Endothelial cell of umbilical vein (primary cell): ENCODE measurements at regions not wholly inside any gene's neighbourhood (a gene's known extent, or its start where the extent isn't known, plus 50 kb on each side); places are given as distances from the start of the nearest gene placed in this dataset.

Experiments used
- BruUV-seq: library from RNA; stranded (reverse); fragments of 400-500 nt; replicated peaks from 2 replicates; lab custom pipeline; 2021; lab: Mats Ljungman, UMichigan
- CTCF ChIA-PET: fragments of 300-600, 350-600 bp; sonication (Branson Sonifier 250); formaldehyde crosslinking; loops from one replicate; lab custom pipeline; 2021; ENCODE audit warnings: antibody characterized with exemption, inconsistent platforms; lab: Charles Lee
- POLR2A ChIA-PET: fragments of 300-600, 350-600 bp; sonication (Branson Sonifier 250); formaldehyde crosslinking; loops from one replicate; lab custom pipeline; 2021; ENCODE audit warnings: antibody characterized with exemption, inconsistent platforms; lab: Charles Lee
- DNase-seq: peaks from one replicate; pipeline ENCODE4 v3.0.0-alpha.2; 2011; ENCODE audit warnings: low read depth, low spot score
- FAIRE-seq: peaks from 2 replicates; lab custom pipeline; 2011; peaks lifted over from hg19 to GRCh38; lab: Jason Lieb, UNC
- H2AFZ ChIP-seq: 2 replicates; pipeline ENCODE4 v1.6.0; 2012; ENCODE audit warnings: low read depth, low read length, control low read depth, inconsistent platforms
- H3K27ac ChIP-seq: 2 replicates; pipeline ENCODE4 v1.5.1; 2011; ENCODE audit warnings: low read depth, mild to moderate bottlenecking, control low read depth, low read length, moderate library complexity; ENCODE audit not compliant: insufficient read depth
- H3K27me3 ChIP-seq, 2 experiments: 2 replicates each; pipeline versions ENCODE4 v1.6.0 to v1.6.1; 2011; ENCODE audit warnings: low read length in 2 of 2, mixed read lengths in 1 of 2; ENCODE audit not compliant: control insufficient read depth in 2 of 2, insufficient read depth in 2 of 2
- H3K36me3 ChIP-seq, 2 experiments: 2 replicates in 1 of 2; 3 replicates in 1 of 2; pipeline ENCODE4 v1.5.1; 2011; ENCODE audit warnings: low read length in 2 of 2, mild to moderate bottlenecking in 1 of 2, moderate library complexity in 1 of 2; ENCODE audit not compliant: control insufficient read depth in 2 of 2, insufficient read depth in 2 of 2; ENCODE audit errors: extremely low read depth in 1 of 2
- H3K4me1 ChIP-seq: 3 replicates; pipeline ENCODE4 v1.5.1; 2011; ENCODE audit warnings: mild to moderate bottlenecking, low read length; ENCODE audit not compliant: control insufficient read depth, insufficient read depth; ENCODE audit errors: extremely low read depth
- H3K4me2 ChIP-seq: 2 replicates; pipeline ENCODE4 v1.6.1; 2011; ENCODE audit warnings: low read length, control low read depth, mixed read lengths; ENCODE audit not compliant: insufficient read depth
- H3K4me3 ChIP-seq, 3 experiments: fragments of 200-600 bp in 1 of 3; sonication (generic), shearing (Covaris generic) in 1 of 3; replicated peaks in 1 of 3; 2 replicates each; pipeline ENCODE4 v1.5.1; 2011 to 2016; ENCODE audit warnings: control low read depth in 3 of 3, low read length in 3 of 3, mild to moderate bottlenecking in 2 of 3, inconsistent platforms in 1 of 3, low read depth in 1 of 3, moderate library complexity in 1 of 3; ENCODE audit not compliant: insufficient read depth in 1 of 3
- H3K79me2 ChIP-seq: 2 replicates; pipeline ENCODE4 v1.6.0; 2012; ENCODE audit warnings: low read length, inconsistent platforms; ENCODE audit not compliant: control insufficient read depth, insufficient read depth
- H3K9ac ChIP-seq: replicated peaks from 2 replicates; pipeline ENCODE3; 2011; ENCODE audit warnings: low read length, control low read depth; ENCODE audit not compliant: insufficient read depth; ENCODE audit errors: extremely low read depth
- H3K9me1 ChIP-seq: replicated peaks from 3 replicates; pipeline ENCODE4 v1.6.0; 2011; ENCODE audit warnings: mild to moderate bottlenecking, low read length; ENCODE audit not compliant: control insufficient read depth, insufficient read depth; ENCODE audit errors: extremely low read depth
- H3K9me3 ChIP-seq: replicated peaks from 2 replicates; pipeline ENCODE4 v1.5.1; 2012; ENCODE audit warnings: low read length, inconsistent platforms; ENCODE audit not compliant: control insufficient read depth, insufficient read depth
- H4K20me1 ChIP-seq: replicated peaks from 2 replicates; pipeline ENCODE3; 2011; ENCODE audit warnings: mild to moderate bottlenecking, low read length; ENCODE audit not compliant: control insufficient read depth, insufficient read depth; ENCODE audit errors: extremely low read depth
- EZH2 ChIP-seq: IDR thresholded peaks from 2 replicates; pipeline ENCODE4 v1.6.1; 2012; ENCODE audit warnings: borderline replicate concordance, low read depth, mild to moderate bottlenecking, moderate library complexity, low read length, inconsistent platforms; ENCODE audit not compliant: severe bottlenecking
- FOS ChIP-seq: IDR thresholded peaks from 2 replicates; pipeline ENCODE4 v1.6.1; 2011; ENCODE audit warnings: mild to moderate bottlenecking, low read length, moderate library complexity, borderline replicate concordance; ENCODE audit not compliant: insufficient read depth
- GATA2 ChIP-seq: IDR thresholded peaks from 2 replicates; pipeline ENCODE4 v1.7.0; 2011; ENCODE audit warnings: low read depth, mild to moderate bottlenecking, moderate library complexity, mixed read lengths, low read length; ENCODE audit not compliant: insufficient read length, insufficient read depth
- MYC ChIP-seq: IDR thresholded peaks from one replicate; pipeline ENCODE4 v1.6.1; 2011; ENCODE audit warnings: mild to moderate bottlenecking, low read depth, low read length
- POLR2AphosphoS5 ChIP-seq: IDR thresholded peaks from 2 replicates; pipeline ENCODE4 v1.6.1; 2012; ENCODE audit warnings: low read depth, mild to moderate bottlenecking, control low read depth, low read length, moderate library complexity; ENCODE audit not compliant: insufficient read depth
- dilution Hi-C: fragments of 300-500 bp; cut with MboI; formaldehyde crosslinking; loops from one replicate; pipeline ENCODE4 v1.15.0; 2019; ENCODE audit warnings: low sequenced_read_pairs; ENCODE audit not compliant: extremely low pct_ligation_motif_present
- intact Hi-C: fragments of 100-400 bp; cut with micrococcal nuclease; formaldehyde crosslinking; loops from one replicate; pipeline ENCODE4 v1.10.0; 2022
- TF ChIP-seq, protein P1 (sequence below): IDR thresholded peaks from 2 replicates; pipeline ENCODE4 v1.6.1; 2011; ENCODE audit not compliant: insufficient read depth, insufficient read length
- TF ChIP-seq, protein P2 (sequence below), 2 donors: IDR thresholded peaks; 1 replicate in 1 of 2; 2 replicates in 1 of 2; pipeline ENCODE4 v1.5.1; 2011; ENCODE audit warnings: low read length in 2 of 2, mild to moderate bottlenecking in 2 of 2, moderate library complexity in 2 of 2, control low read depth in 1 of 2, inconsistent platforms in 1 of 2, low read depth in 1 of 2; ENCODE audit not compliant: insufficient read depth in 1 of 2; ENCODE audit errors: extremely low read depth in 1 of 2

- intact Hi-C loops, result no loop called here
- no peaks in the 10 kb centered on the region for H3K79me2 ChIP-seq
- no peaks in the 10 kb centered on the region for H4K20me1 ChIP-seq
- BruUV-seq, result no TSS peak
- FAIRE-seq (no peak), DNase-seq (no peak)
- no peak overlapping the region for H3K4me2 ChIP-seq
- no peaks in the 10 kb centered on the region for H3K9me3 ChIP-seq
- no peak overlapping the region for H3K27ac ChIP-seq
- dilution Hi-C loops, result no loop called here
- H3K4me3 ChIP-seq, result no peak overlapping the region
- H3K4me1 ChIP-seq, result no peaks in the 10 kb centered on the region
- H3K36me3 ChIP-seq, result no peaks in the 10 kb centered on the region
- ChIA-PET CTCF (no interaction called here), POLR2A (no interaction called here)
- no peaks in the 10 kb centered on the region for H3K27me3 ChIP-seq
- H3K9ac ChIP-seq, result no peak overlapping the region
- H2AFZ ChIP-seq, result no peak overlapping the region
- no peaks in the 10 kb centered on the region for H3K9me1 ChIP-seq
- TF ChIP-seq MYC (no peak), GATA2 (no peak), POLR2AphosphoS5 (no peak), FOS (no peak), EZH2 (no peak)
- TF ChIP-seq, protein P1, sequence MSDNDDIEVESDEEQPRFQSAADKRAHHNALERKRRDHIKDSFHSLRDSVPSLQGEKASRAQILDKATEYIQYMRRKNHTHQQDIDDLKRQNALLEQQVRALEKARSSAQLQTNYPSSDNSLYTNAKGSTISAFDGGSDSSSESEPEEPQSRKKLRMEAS, result no peak
- TF ChIP-seq, protein P2, sequence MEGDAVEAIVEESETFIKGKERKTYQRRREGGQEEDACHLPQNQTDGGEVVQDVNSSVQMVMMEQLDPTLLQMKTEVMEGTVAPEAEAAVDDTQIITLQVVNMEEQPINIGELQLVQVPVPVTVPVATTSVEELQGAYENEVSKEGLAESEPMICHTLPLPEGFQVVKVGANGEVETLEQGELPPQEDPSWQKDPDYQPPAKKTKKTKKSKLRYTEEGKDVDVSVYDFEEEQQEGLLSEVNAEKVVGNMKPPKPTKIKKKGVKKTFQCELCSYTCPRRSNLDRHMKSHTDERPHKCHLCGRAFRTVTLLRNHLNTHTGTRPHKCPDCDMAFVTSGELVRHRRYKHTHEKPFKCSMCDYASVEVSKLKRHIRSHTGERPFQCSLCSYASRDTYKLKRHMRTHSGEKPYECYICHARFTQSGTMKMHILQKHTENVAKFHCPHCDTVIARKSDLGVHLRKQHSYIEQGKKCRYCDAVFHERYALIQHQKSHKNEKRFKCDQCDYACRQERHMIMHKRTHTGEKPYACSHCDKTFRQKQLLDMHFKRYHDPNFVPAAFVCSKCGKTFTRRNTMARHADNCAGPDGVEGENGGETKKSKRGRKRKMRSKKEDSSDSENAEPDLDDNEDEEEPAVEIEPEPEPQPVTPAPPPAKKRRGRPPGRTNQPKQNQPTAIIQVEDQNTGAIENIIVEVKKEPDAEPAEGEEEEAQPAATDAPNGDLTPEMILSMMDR (IDR thresholded peaks at IDR 0.05; ENCODE audit: extremely low read depth in 1 of 2, insufficient read depth in 1 of 2, low read depth in 1 of 2, low read length in 2 of 2), result no peak
These were observed 200.6 kb upstream of the RBPJ start for GRCh38 chr4:26120098-26120825.
